Bronchial epithelial cell (primary cell): ENCODE measurements at regions not wholly inside any gene's neighbourhood (a gene's known extent, or its start where the extent isn't known, plus 50 kb on each side); places are given as distances from the start of the nearest gene placed in this dataset.

Experiments
- DNase-seq: peaks from one replicate; pipeline ENCODE4 v3.0.0-alpha.2; 2010; ENCODE audit warnings: low read depth
- FAIRE-seq: peaks from 2 replicates; lab custom pipeline; 2011; peaks lifted over from hg19 to GRCh38; lab: Jason Lieb, UNC
- H3K27me3 ChIP-seq: 2 replicates; pipeline ENCODE4 v1.5.1; 2011; ENCODE audit warnings: low read length; ENCODE audit not compliant: control insufficient read depth, insufficient read depth
- H3K36me3 ChIP-seq: 2 replicates; pipeline ENCODE4 v1.5.1; 2011; ENCODE audit warnings: low read length; ENCODE audit not compliant: control insufficient read depth, insufficient read depth
- H3K4me3 ChIP-seq: 2 replicates; pipeline ENCODE4 v1.5.1; 2011; ENCODE audit warnings: mild to moderate bottlenecking, low read depth, low read length, control low read depth
- CTCF ChIP-seq: IDR thresholded peaks from 2 replicates; pipeline ENCODE4 v1.5.1; 2011; ENCODE audit warnings: mild to moderate bottlenecking, moderate library complexity, low read length, control low read depth, inconsistent platforms; ENCODE audit not compliant: insufficient read depth, severe bottlenecking

DNA sequence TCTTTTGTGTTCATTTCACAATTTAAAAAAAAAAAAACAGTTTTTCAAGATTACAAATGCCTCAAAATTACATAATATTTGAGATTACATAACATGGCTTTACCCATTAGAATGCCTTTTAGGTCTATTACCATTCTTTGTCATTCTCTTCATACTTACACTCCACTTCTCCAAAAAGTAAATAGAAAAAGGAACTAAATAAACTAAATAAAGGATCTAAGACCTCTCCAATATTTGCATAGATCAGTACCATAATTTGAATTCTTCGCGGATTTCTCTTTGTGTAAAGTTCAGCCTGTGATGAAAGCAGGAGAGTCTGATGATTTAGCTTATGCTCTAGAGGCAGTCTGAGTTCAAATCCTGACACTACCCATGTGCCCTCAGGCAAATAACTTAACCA, 56.4 kb upstream of the C1GALT1 start:
- no peak for TF ChIP-seq CTCF
- DNase-seq = no peak
- no peak for FAIRE-seq

DNA sequence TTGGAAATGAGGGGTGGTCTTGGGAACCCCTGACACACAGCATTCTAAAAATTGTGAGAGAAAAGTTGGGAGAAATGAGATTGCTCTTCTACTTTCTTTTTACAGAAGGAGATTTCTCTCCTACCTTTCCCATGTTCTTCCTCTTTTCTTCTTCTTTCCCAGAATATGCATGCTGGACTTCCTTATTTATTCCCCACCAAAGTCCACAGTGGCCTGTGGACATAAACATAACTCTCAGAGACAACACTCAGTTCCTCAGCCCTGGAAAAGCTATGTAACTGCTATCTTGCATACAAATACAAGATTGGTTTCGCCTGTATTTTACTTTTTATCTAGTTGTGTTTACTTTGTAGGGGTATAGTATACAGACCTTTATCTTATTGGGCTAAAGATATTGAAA, 54.6 kb upstream of the C1GALT1 start:
- no peak for FAIRE-seq

More for the DNA sequence above, 56.4 kb upstream of the C1GALT1 start:
- Histone ChIP-seq H3K27me3 (no peaks in the 10 kb centered on the region), H3K36me3 (no peaks in the 10 kb centered on the region), H3K4me3 (no peak overlapping the region)

GRCh38 chr7:7129381-7129780, 53.0 kb upstream of the C1GALT1 start:
- no peak overlapping the region for H3K4me3 ChIP-seq
- no peak for TF ChIP-seq CTCF
- DNase-seq (no peak), FAIRE-seq (no peak)
- no peaks in the 10 kb centered on the region for H3K27me3 ChIP-seq
- H3K36me3 ChIP-seq = no peaks in the 10 kb centered on the region

More for the DNA sequence above, 54.6 kb upstream of the C1GALT1 start:
- Histone ChIP-seq H3K4me3 (no peak overlapping the region), H3K27me3 (no peaks in the 10 kb centered on the region), H3K36me3 (no peaks in the 10 kb centered on the region)
- DNase-seq = no peak
- TF ChIP-seq CTCF = no peak

- Histone ChIP-seq H3K36me3 (no peaks in the 10 kb centered on the region), H3K4me3 (no peak overlapping the region), H3K27me3 (no peaks in the 10 kb centered on the region)
- no peak for FAIRE-seq
- TF ChIP-seq CTCF = no peak
- DNase-seq = no peak
Observed at GRCh38 chr7:7131273-7131672, 51.1 kb upstream of the C1GALT1 start.
